OCI-LY1 (cell line): ENCODE measurements at regions not wholly inside any gene's neighbourhood (a gene's known extent, or its start where the extent isn't known, plus 50 kb on each side); places are given as distances from the start of the nearest gene placed in this dataset.

Experiments used
- CTCF ChIP-seq: fragments of 200-600 bp; sonication (generic), shearing (Covaris generic); IDR thresholded peaks from 2 replicates; pipeline ENCODE4 v1.5.1; 2017; ENCODE audit warnings: mild to moderate bottlenecking, antibody characterized with exemption, low read length, moderate library complexity, mixed read lengths
- EZH2 ChIP-seq: fragments of 200-600 bp; sonication (generic), shearing (Covaris generic); IDR thresholded peaks from 2 replicates; pipeline ENCODE4 v1.8.0; 2017; ENCODE audit warnings: borderline replicate concordance, mixed run types, mild to moderate bottlenecking, antibody characterized with exemption, low read length, moderate library complexity, mixed read lengths

- no peak for TF ChIP-seq CTCF
- TF ChIP-seq EZH2: no peak
Observed at GRCh38 chr3:107970993-107971580, 119.7 kb downstream of the CD47 start.
